ENCODE measurements at regions not wholly inside any gene's neighbourhood (a gene's known extent, or its start where the extent isn't known, plus 50 kb on each side); places are given as distances from the start of the nearest gene placed in this dataset.

DNA sequence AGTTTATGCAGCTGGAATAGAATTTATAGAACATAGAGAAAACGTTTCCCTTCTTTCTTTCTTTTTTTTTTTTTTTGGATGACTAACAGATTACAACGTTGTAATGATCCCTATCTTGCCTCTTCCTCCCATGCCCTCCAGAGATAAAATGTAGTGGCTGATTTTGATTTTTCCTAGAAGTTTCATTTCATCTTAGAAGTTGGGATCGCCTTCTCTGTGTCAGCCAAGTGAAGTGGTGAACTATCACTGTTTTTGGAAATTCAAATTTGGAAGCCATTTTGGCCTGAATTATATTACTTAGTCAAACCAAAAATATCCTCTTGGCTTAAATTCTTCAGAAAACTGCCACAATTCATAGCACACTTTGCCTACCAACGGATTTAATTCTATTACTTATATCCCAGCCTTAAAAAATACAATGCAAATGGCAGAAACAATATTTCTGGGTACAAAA is 1025.5 kb upstream of the NR2F2 start:
- no peak for TF ChIP-seq YY1 (IDR thresholded peaks at IDR 0.05; ENCODE audit: insufficient read depth, insufficient read length)
- no peak for TF ChIP-seq ZNF274 (IDR thresholded peaks at IDR 0.05; ENCODE audit: low read depth, low read length)
